Vagina (tissue), 2 donors: ENCODE measurements at regions not wholly inside any gene's neighbourhood (a gene's known extent, or its start where the extent isn't known, plus 50 kb on each side); places are given as distances from the start of the nearest gene placed in this dataset.
A peak's percentile ranks its signal among the peaks of the same experiment; 100 is the strongest.

Source experiments
- DNase-seq, 2 donors: peaks; one replicate each; pipeline ENCODE4 v3.0.0-alpha.2; 2017; ENCODE audit errors: extremely low spot score in 2 of 2
- H3K27ac ChIP-seq: fragments of 200-600 bp; sonication (generic); one replicate; pipeline ENCODE4 v1.5.1; 2019
- H3K27me3 ChIP-seq: fragments of 200-600 bp; sonication (generic); one replicate; pipeline ENCODE4 v1.5.1; 2019
- H3K36me3 ChIP-seq, 2 donors: fragments of 200-600 bp; sonication (generic); one replicate each; pipeline ENCODE4 v1.5.1; 2017 to 2019
- H3K4me1 ChIP-seq: fragments of 200-600 bp; sonication (generic); one replicate; pipeline ENCODE4 v1.5.1; 2019
- H3K4me3 ChIP-seq, 2 donors: fragments of 200-600 bp; sonication (generic); 1 replicate in 1 of 2; 2 replicates in 1 of 2; pipeline ENCODE4 v1.5.1; 2016 to 2019
- H3K9me3 ChIP-seq: fragments of 200-600 bp; sonication (generic); one replicate; pipeline ENCODE4 v1.5.1; 2019
- POLR2A ChIP-seq, 2 donors: fragments of 450-650 bp; IDR thresholded peaks; one replicate each; pipeline ENCODE4 v1.6.1; 2017; ENCODE audit warnings: antibody characterized with exemption in 2 of 2, mild to moderate bottlenecking in 2 of 2, moderate library complexity in 2 of 2
- POLR2AphosphoS5 ChIP-seq, 2 donors: sonication (generic); formaldehyde crosslinking; IDR thresholded peaks; one replicate each; pipeline ENCODE4 v1.9.0; 2017; ENCODE audit warnings: antibody characterized with exemption in 2 of 2, mild to moderate bottlenecking in 2 of 2, low read depth in 1 of 2; ENCODE audit not compliant: insufficient read depth in 1 of 2
- intact Hi-C: fragments of 100-400 bp; cut with DNase I; formaldehyde crosslinking; loops from one replicate; pipeline ENCODE4 v1.15.1; 2023
- TF ChIP-seq, protein P1 (sequence below), 3 experiments: fragments of 450-650 bp in 2 of 3; fragments of 200-600 bp in 1 of 3; sonication (generic) in 1 of 3; IDR thresholded peaks; one replicate each; pipeline ENCODE4 v1.5.1; 2017 to 2019; ENCODE audit warnings: antibody characterized with exemption in 3 of 3, mild to moderate bottlenecking in 2 of 3, moderate library complexity in 2 of 3

DNA sequence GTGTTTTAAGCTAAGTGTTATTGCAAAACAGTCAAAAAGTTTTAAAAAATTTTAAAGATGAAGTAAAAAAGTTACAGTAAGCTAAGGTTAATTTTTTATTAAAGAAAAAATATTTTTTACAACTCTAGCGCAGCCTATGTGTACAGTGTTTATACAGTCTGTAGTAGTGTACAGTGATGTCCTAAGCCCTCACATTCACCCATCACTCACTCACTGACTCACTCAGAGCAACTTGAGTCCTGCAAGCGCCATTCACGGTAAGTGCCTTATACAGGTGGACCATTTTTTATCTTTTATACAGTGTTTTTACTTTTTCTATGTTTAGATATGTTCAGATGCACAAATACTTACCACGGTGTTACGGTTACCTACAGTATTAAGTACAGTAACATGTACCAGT is 83.4 kb upstream of the STMND1 start:
- H3K27ac ChIP-seq = no peak overlapping the region
- no peaks in the 10 kb centered on the region for H3K27me3 ChIP-seq
- intact Hi-C loops = no loop called here
- no peak for TF ChIP-seq POLR2AphosphoS5 (IDR thresholded peaks at IDR 0.05; ENCODE audit: insufficient read depth in 1 of 2, low read depth in 1 of 2)
- TF ChIP-seq POLR2A (IDR thresholded peaks at IDR 0.05) = no peak
- no peaks in the 10 kb centered on the region for H3K36me3 ChIP-seq
- DNase-seq = no peak
- no peaks in the 10 kb centered on the region for H3K9me3 ChIP-seq
- H3K4me3 ChIP-seq = no peak overlapping the region
- no peaks in the 10 kb centered on the region for H3K4me1 ChIP-seq

DNA sequence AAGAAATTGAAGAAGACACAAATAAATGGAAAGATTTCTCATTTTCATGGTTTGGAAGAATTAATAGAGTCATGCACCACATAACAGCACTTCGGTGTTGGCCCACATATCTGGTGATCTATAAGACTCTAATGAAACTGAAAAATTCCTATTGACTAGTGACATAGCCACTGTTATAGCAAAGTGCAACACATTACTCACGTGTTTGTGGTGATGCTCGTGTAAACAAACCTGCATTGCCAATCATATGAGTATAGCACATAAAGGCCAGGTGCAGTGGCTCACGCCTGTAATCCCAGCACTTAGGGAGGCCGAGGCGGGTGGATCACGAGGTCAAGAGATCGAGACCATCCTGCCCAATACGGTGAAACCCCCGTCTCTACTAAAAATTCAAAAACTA is 84.4 kb upstream of the STMND1 start:
- no peak for DNase-seq
- intact Hi-C loops = no loop called here
- Histone ChIP-seq H3K4me1 (no peaks in the 10 kb centered on the region), H3K4me3 (no peak overlapping the region), H3K27me3 (no peaks in the 10 kb centered on the region), H3K27ac (no peak overlapping the region), H3K9me3 (no peaks in the 10 kb centered on the region), H3K36me3 (no peaks in the 10 kb centered on the region)
- TF ChIP-seq, protein P1, sequence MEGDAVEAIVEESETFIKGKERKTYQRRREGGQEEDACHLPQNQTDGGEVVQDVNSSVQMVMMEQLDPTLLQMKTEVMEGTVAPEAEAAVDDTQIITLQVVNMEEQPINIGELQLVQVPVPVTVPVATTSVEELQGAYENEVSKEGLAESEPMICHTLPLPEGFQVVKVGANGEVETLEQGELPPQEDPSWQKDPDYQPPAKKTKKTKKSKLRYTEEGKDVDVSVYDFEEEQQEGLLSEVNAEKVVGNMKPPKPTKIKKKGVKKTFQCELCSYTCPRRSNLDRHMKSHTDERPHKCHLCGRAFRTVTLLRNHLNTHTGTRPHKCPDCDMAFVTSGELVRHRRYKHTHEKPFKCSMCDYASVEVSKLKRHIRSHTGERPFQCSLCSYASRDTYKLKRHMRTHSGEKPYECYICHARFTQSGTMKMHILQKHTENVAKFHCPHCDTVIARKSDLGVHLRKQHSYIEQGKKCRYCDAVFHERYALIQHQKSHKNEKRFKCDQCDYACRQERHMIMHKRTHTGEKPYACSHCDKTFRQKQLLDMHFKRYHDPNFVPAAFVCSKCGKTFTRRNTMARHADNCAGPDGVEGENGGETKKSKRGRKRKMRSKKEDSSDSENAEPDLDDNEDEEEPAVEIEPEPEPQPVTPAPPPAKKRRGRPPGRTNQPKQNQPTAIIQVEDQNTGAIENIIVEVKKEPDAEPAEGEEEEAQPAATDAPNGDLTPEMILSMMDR (IDR thresholded peaks at IDR 0.05) = no peak
- TF ChIP-seq POLR2A (IDR thresholded peaks at IDR 0.05) (no peak), POLR2AphosphoS5 (IDR thresholded peaks at IDR 0.05; ENCODE audit: insufficient read depth in 1 of 2, low read depth in 1 of 2) (no peak)

DNA sequence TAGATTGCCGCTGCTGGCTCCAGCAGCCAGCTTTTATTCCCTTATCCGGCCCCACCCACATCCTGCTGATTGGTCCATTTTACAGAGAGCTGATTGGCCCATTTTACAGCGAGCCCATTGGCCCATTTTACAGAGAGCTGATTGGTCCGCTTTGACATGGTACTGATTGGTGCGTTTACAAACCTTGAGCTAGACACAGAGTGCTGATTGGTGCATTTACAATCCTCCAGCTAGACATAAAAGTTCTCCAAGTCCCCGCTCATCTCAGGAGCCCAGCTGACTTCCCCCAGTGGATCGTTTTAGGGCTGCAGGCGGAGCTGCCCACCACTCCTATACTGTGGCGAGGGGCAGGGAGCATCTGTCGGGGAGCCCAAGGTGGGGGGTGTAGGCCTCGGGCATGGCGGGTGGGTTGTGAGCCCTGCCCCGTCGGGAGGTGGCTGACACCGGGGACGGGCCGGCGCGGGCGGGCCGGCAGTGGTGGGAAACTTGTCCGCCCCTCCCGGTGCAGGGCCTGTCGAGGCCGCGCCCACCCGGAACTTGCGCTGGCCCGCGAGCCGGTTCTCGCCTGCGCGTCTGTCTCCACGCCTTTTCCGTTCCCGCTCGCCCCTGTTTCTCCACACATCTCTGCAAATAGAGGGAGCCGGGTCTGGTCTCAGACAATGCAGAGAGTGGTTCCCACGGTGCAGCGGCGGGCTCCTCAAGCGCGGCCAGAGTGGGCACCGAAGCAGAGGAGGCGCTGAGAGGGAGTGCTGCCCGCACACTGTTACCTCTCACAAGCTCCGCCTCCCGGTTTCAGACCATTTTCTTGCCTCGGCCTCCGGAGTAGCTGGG is 86.1 kb upstream of the STMND1 start:
- Histone ChIP-seq H3K4me3 (peak overlapping the region; percentile 31 to 38), H3K36me3 (no peaks in the 10 kb centered on the region), H3K27ac (peak overlapping the region; percentile 15), H3K4me1 (no peaks in the 10 kb centered on the region), H3K27me3 (no peaks in the 10 kb centered on the region), H3K9me3 (no peaks in the 10 kb centered on the region)
- TF ChIP-seq POLR2AphosphoS5 (IDR thresholded peaks at IDR 0.05; ENCODE audit: insufficient read depth in 1 of 2, low read depth in 1 of 2) (no peak), POLR2A (IDR thresholded peaks at IDR 0.05) (no peak)
- TF ChIP-seq, protein P1 (IDR thresholded peaks at IDR 0.05) = no peak
- intact Hi-C loops = no loop called here
- DNase-seq = no peak

DNA sequence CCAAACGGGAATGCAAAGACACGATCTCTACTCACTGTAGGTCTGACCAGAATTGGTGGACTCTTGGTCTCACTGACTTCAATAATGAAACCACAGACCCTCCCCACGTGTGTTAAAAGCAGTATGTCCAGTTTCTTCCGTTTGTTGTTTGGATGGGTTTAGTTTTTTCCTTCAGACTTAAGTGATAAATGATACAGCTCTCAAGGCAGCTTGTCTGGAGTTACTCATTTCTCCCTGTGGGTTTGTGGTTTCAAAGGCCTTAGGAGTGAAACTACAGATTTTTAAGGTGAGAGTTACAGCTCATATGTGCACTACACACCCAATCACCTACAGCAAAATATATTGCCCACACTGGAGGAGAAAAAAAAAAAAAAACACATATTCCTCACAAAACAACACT is 86.7 kb upstream of the STMND1 start:
- Histone ChIP-seq H3K36me3 (no peaks in the 10 kb centered on the region), H3K27ac (no peak overlapping the region), H3K4me3 (no peak overlapping the region), H3K9me3 (no peaks in the 10 kb centered on the region), H3K4me1 (no peaks in the 10 kb centered on the region), H3K27me3 (no peaks in the 10 kb centered on the region)
- DNase-seq = no peak
- intact Hi-C loops = no loop called here
- TF ChIP-seq POLR2A (IDR thresholded peaks at IDR 0.05) = no peak
- TF ChIP-seq POLR2AphosphoS5 (IDR thresholded peaks at IDR 0.05; ENCODE audit: insufficient read depth in 1 of 2, low read depth in 1 of 2) = no peak
- TF ChIP-seq, protein P1 (IDR thresholded peaks at IDR 0.05) = no peak

DNA sequence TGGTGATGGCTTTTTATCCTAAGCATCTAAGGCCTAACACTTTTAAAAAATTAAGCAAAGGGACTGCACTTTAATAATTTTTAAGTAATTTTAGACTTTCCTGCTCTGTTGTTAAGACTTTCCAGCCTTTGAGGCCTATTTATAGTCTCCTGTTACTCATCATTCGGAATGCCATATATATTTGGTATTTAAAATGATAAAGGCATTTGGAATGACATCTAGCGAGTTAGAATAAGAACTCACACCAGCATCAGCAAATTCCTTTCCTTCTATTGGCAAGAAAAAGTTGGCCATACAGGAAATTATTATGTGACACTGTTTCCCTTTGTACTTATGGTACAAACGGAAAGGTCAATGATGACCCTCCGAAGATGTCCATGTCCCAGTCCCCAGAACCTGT is 88.1 kb upstream of the STMND1 start:
- Histone ChIP-seq H3K4me1 (no peaks in the 10 kb centered on the region), H3K9me3 (no peaks in the 10 kb centered on the region), H3K27ac (no peak overlapping the region), H3K27me3 (no peaks in the 10 kb centered on the region), H3K36me3 (no peaks in the 10 kb centered on the region), H3K4me3 (no peak overlapping the region)
- TF ChIP-seq POLR2AphosphoS5 (IDR thresholded peaks at IDR 0.05; ENCODE audit: insufficient read depth in 1 of 2, low read depth in 1 of 2) (no peak), POLR2A (IDR thresholded peaks at IDR 0.05) (no peak)
- TF ChIP-seq, protein P1 (IDR thresholded peaks at IDR 0.05) = no peak
- intact Hi-C loops = no loop called here
- DNase-seq = no peak
